Neural cell (in vitro differentiated cells): ENCODE measurements at regions not wholly inside any gene's neighbourhood (a gene's known extent, or its start where the extent isn't known, plus 50 kb on each side); places are given as distances from the start of the nearest gene placed in this dataset.

ENCODE experiments used
- EZH2 ChIP-seq: fragments of 200-600, 300-800 bp; shearing (Covaris generic), sonication (generic); IDR thresholded peaks from 2 replicates; pipeline ENCODE4 v1.6.1; 2014; ENCODE audit warnings: antibody characterized with exemption, low read length, borderline replicate concordance, mild to moderate bottlenecking; ENCODE audit not compliant: insufficient read depth, poor library complexity, severe bottlenecking
- TAF1 ChIP-seq: IDR thresholded peaks from 2 replicates; pipeline ENCODE4 v1.6.1; 2012; ENCODE audit warnings: low read depth
- TF ChIP-seq, protein P1 (sequence below): fragments of 450-650 bp; IDR thresholded peaks from 2 replicates; pipeline ENCODE4 v1.5.1; 2014; ENCODE audit warnings: antibody characterized with exemption, mild to moderate bottlenecking, moderate library complexity; ENCODE audit not compliant: poor library complexity, severe bottlenecking

DNA sequence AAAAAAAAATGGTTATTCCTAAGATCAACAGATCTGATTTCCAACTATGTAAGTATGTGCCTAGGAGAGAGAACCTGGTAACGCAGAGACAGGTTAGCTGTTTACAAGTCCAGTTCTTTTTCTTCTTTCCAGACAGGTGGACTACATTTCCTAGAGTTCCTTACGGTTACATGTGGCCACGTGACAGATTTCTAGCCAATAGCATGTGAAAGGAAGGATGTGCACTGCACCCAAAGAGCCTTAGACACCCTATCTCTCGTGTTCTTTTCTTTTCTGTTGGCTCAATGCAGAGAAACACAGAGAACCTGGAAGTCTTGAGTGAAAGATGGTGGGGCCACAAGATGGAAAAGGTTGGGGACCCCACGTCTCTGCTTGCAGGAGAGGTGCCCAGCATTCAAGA is 375.9 kb downstream of the TNS1 start:
- TF ChIP-seq, protein P1, sequence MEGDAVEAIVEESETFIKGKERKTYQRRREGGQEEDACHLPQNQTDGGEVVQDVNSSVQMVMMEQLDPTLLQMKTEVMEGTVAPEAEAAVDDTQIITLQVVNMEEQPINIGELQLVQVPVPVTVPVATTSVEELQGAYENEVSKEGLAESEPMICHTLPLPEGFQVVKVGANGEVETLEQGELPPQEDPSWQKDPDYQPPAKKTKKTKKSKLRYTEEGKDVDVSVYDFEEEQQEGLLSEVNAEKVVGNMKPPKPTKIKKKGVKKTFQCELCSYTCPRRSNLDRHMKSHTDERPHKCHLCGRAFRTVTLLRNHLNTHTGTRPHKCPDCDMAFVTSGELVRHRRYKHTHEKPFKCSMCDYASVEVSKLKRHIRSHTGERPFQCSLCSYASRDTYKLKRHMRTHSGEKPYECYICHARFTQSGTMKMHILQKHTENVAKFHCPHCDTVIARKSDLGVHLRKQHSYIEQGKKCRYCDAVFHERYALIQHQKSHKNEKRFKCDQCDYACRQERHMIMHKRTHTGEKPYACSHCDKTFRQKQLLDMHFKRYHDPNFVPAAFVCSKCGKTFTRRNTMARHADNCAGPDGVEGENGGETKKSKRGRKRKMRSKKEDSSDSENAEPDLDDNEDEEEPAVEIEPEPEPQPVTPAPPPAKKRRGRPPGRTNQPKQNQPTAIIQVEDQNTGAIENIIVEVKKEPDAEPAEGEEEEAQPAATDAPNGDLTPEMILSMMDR, result no peak
- no peak for TF ChIP-seq TAF1
- TF ChIP-seq EZH2, result no peak
